Renal pelvis (tissue), 1 donor: ENCODE measurements at regions not wholly inside any gene's neighbourhood (a gene's known extent, or its start where the extent isn't known, plus 50 kb on each side); places are given as distances from the start of the nearest gene placed in this dataset.

Source experiments
- DNase-seq: peaks from one replicate; pipeline ENCODE4 v3.0.0-alpha.2; 2013

DNA sequence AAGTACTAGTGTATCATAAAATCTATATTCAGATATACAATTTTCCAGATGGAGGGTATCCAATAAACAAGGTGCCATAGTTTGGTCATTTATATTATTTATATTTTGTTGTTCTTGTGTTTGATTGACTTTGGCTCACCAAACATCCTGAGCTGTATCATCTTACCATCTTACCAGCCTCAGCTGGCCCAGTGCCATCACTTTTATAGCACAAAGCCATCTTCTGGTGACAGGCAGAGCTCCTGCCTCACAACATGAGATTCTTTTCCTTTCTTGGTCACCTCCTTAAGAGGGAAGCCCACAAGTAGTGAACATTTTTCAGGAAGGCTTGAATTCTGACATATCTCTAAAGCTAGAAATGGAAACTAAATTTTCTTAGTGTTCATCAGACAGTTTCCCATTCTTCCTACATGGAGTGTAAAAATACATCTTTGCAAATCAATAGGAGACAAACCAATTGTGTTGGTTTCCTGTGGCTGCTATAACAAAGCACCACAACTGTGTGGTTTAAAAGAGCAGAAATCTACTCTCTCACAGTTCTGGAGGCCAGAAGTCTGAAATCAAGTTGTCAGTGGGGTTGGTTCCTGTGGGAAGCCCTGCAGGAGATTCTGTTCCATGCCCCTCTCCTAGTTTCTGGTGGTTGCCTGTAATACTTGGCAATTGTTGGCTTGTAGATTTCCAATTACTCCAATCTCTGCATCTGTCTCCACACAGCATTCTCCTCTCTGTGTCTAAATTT, 341.8 kb downstream of the MAN2A1 start:
- no peak for DNase-seq

DNA sequence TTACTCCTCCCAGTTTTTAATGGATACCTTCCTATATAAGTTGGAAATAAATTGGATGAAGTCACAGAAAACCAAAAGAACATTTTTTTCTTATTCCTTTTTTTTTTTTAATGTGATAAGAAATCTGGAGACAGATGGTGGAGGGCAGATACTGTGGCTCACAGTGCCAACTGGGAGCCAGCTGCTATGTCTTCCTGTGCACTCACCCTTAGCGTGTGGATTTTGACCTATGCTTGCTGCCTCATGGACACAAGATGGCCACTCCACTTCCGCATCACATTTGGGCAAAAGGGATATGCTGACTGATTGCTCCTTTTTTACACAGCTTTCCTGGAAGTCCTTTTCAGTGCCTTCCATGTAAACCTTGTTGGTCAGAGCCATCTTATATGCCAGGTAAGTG, 342.6 kb downstream of the MAN2A1 start:
- DNase-seq = no peak

DNA sequence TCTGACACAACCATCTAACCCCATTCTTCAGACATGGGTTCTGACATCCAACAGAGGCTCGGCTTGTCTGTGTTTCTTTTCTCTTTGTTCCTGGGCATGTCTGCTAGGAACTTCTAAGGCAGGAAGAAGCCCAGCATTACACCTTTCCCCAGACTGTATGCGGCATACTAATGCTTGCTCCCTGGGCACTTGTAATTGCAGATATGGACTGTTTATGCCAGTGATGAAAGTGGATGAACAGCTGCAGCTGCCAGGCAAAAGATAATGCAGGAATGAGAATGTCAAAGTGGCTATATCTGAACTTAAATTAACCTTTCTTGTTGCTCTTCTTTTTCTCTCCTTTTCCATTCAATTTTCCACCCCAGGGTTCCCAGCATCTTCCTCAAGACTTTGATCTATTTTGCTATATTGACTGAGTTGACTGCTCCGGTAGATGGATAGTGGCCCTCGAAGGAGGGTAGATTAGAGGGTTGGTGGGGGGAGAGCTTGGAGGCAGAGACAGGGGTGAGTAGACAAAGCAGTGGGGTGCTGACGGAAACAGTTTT, 344.4 kb downstream of the MAN2A1 start:
- no peak for DNase-seq

DNA sequence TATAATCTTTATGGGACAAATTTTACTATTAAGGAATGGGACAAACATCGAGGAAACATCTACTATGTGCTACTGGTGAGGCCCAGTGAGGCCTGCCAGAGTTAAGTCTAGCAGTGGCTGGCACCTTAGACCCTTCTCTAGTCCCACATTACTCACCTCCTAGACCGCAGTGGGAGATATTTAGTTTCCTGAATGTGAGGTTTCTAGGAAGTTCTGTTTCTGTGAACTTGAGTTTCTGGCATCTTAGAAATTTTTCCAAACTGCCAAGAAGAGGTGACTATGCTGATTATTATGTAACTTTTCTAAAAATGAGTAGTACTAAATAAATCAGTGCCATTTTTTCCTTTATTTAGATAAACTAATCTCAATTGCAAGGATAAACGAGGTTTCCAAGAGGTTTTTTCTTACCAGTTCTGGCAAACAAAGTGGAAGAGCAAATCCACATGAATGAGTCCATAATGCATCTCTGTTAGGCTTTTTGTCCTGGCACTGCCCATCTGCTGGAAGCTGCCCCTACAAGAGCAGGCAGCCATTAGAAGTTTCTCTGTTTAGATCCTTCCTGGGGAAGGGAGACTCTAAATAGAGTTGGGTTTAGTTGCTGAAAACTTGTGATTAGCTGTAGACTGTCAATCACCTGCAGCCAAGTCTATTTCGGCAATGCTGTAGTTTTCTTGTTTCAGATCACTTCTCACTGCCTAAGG, 348.7 kb downstream of the MAN2A1 start:
- DNase-seq = no peak

DNA sequence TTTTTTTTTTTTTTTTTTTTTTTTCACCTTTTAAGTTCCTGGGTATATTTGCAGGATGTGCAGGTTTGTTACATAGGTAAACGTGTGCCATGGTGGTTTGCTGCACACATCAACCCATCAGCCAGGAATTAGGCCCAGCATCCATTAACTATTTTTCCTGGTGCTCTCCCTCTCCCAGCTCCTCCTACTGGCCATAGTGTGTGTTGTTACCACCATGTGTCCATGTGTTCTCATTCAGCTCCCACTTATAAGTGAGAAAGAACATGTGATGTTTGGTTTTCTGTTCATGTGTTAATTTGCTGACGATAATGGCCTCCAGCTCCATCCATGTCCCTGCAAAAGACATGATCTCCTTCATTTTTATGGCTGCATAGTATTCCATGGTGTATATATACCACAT, 350.5 kb downstream of the MAN2A1 start:
- DNase-seq = no peak

DNA sequence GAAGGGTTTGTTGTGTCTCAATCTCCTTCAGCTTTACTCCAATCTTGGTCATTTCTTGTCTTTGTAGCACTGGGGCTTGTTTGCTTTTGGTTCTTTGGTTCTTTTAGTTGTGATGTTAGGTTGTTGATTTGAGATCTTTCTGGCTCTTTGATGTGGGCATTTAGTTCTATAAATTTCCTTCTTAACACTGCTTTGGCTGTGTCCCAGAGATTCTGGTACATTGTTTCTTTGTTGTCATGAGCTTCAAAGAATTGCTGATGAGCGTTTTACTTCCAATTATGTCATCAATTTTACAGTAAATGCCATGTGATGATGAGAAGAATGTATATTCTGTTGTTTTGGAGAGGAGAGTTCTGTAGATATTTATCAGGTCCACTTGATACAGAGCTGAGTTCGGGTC, 353.3 kb downstream of the MAN2A1 start:
- DNase-seq = no peak

DNA sequence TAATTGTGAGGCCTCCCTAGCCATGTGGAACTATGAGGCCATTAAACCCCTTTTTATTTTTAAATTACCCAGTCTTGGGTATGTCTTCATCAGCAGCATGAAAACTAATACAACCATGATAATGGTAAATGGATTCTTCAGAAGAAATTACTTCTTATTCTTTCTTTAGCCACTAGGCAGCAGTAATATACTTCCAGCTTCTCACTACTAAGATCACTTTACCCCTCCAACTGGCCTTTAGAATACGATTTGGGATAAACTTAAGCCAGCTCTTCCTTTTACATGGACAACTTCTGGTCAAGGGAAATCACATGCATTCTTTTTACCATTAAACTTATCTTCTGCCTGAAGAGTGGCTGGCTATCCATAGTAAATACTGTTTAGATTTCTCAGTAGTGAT, 355.4 kb downstream of the MAN2A1 start:
- DNase-seq = no peak

DNA sequence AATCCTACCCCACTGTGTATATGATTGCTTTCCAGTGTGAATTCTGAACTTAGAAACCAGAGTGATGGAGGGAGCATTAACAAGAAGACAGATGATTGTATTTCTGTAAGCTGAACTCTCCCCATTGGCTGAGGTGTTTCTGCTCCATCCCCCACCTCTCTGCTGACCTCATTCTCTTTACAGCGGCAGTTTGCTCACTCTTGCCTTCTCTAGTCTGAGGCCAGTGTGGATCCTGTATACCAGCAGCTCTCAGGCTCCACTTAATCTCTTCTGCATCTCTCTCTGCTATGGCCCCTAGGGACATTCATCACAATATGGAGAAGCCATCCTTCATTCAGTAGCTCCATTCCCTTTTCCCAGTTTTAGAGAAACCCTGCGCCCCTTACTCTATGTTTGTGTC, 358.8 kb downstream of the MAN2A1 start:
- DNase-seq = no peak

DNA sequence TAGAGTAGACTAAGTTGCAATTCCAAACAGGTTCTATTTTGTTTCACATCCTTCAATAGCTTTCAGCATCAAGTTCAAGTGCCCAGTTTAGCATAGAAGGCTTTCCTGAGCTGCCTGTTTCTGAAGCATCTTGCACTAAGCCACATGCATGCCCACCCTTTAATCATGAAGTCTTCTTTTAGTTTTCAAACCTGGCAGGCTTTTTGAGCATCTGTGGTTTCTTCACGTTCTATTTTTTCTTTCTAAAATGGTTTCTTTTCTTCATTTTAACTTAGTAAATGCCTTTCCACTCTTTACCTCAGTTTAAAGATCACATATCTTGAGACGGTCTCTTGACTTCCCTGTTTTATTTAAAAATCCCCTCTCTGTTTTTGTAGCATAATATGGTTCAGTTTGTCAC, 360.1 kb downstream of the MAN2A1 start:
- no peak for DNase-seq

DNA sequence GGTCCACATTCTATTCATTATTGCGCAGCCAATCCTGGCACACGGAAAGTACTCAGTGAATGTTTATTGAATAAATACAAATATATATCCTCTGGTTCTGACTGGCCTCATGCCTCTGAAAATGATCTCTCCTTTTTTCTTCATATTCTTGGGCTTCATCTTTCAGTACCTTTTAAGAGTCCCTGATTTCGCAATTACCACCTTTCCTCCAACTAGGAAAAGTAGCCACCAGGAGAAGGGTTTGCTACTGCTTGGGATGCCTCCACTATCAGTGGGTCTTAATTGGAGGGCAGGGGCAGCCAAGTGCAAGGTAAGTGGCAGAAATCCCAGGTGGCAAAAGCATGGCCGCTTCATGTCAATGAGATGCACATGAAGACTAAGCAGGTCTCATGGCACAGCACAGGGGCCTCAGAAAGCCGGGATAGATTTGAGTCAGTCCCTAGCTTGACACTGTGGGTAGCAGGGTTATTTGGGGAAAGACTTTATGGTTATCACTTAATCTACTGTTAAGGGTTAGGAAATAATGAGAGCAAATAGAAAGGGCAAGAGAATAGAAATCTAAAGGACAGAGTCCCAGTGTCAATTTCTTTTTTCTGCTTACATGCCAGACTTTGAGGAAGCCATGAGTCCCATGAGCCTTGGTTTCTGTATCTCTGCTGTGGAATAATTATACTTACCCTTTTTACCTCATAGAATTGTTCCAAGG, 361.1 kb downstream of the MAN2A1 start:
- no peak for DNase-seq

DNA sequence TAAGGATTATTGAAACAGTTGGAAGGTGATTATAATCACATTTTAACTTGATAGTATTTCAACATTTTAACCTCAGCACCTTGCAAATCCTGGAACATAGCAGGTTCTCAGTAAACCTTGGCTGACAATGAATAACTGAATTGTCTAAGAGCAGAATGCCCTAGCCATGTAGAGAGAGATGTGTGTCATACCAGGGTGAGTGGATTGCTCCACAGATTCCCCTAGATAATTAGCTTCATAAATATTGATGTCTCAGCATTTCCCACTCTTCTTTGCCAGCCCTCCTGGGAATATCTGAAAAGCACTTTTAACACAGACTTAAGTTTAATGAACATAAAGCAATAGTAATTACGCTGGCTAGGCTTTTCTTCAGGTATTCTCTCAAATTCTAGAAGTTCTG, 363.5 kb downstream of the MAN2A1 start:
- no peak for DNase-seq

DNA sequence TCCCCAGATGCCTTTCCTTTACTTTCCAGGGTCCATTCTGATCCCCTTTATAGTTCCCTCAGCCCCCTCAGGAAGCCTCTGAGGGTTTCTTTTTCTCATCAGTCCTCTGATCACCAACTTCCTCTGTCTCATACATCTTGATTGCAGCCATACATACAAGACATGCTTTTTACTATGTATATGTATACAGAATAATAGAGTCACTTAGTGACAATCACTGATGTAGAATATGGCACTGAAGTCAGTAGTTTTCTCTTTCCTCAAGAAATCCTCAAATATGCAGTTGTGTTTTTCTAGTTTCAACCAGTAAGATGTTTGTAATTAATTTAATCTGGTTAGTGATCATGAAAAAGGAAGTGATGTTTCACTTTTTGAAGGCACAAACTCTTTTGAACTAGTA, 364.1 kb downstream of the MAN2A1 start:
- no peak for DNase-seq

DNA sequence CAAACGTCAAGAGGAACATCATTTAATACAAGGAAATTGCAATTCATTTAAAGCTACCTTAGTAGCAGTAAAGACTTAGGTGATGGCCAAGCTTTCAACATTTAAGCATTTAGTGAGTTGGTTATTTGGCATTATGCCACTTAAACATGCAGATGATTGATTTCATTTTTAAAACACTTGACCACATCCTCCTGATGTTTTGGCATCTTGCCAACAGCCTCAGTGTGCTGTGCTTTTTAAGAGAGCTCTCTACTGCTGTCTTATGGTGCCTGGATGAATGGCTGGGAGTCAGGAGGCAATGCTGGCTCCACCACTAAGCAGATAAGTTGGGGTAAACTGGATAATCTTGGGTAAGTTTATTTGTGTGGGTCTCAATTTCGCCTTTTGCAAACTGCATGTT, 364.5 kb downstream of the MAN2A1 start:
- peak; percentile 48 for DNase-seq

DNA sequence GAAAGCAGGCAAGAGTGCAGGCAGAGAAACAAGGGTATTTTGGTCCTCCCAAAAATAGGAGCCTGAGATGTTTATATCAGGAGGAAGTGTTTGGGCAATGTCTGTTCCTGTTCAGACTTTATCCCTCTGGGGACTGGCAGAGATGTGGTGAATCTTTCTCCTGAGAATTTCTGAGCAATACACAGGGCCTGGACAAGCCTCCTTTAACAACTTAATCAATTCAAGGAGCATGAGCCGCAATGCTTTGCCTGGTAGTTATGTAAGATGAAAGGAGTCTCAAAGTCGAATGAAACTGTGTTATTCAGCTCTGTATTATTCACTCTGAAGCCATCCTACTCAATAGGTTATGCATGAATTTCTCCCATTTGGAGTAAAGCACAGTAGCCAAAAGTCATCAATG, 365.6 kb downstream of the MAN2A1 start:
- DNase-seq = no peak

DNA sequence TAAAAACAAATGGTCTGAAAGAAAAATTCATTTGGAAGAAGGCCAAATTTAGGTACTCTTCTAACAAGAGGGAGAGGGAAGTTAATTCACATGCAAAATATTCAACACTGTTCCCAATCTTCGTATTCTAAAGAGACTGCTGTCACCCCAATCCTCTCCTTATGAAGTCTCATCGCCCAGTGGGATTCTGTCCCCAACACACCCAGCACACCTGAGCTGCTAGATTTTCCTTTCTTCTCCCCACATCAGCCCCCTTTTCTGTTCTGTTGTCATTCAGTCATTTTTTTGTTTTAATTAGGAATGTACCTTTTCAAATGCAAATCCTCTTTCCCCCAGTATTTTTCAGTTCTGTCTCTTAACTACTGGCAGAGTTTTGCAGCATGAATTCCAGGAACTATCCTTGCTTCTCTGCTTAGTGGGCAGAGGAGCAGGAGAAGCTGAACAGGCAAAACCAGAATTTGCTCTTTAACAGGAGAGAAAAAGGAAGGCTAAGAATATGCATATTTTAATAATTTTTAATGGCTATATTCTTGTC, 366.9 kb downstream of the MAN2A1 start:
- no peak for DNase-seq

DNA sequence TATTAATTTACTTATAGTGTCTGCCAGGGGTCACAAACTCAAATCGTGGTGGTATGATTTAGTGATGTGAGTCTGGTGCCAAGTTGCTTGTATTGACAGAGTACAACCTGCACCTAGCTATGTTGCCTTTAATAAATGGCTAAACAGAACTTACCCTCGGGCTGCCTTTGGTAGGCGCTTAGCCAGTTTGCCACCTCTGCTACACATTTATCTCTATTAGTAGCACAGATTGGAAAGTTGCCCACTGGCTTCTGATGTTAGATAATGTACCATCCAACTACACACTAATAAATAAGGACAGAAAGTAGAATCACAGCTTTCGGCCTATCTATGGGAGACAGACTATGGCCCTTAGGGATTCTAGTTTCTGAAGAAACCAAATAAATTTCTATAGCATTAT, 368.4 kb downstream of the MAN2A1 start:
- DNase-seq = no peak

DNA sequence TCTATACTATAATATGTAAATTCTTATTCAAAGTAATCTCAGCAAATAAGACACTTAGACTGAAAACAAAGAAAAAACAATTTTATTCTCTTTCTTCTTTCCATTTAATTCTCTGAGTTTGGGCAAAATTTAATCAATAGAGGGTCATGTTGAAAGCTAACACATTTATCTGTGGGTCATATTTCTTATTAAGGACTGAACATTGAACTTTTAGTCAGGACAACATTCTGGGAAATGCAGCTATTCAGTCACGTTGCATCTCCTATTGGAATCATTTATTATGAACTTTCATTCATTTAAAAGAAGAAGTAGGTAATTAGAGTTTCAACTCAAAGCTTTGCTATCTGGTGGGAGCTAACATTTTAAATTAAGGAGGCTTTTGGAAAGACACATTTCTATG, 372.5 kb downstream of the MAN2A1 start:
- no peak for DNase-seq

DNA sequence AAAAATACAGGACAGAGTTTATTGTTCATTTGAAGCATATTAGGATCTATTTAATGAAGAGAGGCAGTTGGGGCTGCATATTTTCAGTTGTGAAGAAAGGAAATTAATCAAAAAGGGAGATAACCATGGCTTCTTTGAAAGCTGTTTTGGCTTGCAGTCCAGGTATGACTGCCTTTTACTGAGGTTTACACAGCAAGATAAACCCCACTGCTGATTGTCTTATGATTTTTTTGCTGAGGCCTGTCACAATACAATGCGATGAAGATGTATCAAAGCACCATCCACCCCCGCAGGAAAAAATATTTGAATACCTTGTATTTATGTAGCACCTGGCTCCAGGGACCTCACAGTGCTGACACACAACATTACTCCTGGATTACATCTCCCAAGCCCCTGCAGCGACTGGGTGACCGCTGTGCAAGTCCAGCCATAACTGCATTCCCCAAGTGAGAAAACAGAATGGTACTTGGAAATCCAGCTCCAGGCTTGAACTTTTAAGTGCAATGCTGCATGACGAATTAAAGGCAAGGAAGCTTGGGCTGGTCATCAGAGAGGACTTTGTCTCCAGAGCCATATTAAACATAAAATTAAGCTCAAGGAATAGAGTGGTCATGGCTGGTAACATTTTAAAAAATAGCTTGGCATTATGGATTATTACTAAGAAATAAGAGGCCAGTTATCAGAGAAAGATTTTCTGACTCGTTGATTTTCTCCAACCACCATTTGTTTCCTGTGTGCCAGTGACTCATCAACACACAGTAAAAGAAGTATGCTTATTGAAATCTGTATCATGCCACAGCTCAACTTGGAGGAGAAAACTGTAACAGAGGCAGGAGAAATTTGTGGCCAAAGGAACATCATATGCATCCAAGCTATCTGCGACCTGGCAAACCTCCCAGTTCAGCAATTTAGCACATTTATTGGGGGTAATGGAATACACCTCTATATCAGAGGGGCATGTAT, 374.2 kb downstream of the MAN2A1 start:
- DNase-seq = no peak

DNA sequence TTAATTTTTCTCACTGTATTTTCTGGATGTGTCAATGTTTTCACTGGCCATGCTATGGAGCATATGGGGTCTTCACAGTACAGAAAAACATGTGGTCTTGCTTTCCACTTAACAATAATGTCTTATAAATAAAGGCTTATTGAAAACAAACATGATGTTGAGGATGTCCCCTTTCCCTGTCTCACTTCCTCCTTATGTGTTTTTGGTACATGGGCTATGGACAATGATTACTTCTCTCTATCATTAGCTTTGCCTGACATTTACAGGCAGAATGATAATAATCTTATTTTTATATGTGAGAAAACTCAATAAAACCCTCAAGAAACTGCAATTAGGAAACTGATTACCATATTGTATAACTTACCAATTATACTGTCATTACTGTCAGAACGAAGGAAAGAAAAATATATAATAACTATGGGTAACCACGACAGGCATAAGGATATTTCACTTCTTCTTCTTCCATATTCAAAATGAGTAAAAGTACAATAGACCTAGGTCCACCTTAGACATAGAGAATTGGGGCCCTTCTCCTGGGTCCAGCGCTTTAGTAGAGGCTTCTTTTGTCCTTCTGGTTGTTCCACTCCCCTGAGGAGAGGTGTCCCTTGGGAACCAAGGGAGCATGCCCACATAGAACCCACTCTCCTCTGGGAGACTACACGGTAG, 375.0 kb downstream of the MAN2A1 start:
- DNase-seq = no peak

DNA sequence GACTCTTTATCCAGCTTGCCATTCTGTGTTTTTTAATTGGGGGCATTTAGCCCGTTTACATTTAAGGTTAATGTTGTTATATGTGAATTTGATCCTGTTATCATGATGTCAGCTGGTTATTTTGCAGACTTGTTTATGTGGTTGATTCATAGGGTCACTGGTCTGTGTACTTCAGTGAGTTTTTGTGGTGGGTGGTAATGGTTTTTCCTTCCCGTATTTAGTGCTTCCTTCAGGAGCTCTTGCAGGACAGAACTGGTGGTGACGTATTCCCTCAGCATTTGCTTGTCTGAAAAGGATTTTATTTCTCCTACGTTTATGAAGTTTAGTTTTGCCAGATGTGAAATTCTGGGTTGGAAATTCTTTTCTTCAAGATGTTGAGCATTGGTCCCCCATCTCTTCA, 381.1 kb downstream of the MAN2A1 start:
- DNase-seq = no peak

DNA sequence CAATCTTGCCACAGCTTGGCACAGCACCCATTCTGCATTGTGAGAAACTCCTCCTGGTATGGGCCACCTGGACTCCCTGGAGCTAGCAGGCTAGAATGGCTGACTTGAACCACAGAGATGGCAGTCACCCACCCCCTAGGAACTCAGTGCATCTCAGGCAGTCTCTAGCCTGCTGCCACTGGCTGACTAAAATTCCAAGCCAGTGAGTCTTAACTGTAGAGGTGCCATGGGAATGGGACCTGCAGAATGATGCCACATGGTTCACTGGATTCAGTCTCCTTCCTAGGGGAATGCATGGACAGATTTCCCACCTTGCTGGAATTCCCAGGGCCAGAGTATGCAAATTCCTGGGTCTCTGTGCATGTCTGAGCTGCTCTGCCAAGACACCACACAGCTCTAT, 382.9 kb downstream of the MAN2A1 start:
- no peak for DNase-seq
